NCI-H510A (cell line): ENCODE measurements at regions not wholly inside any gene's neighbourhood (a gene's known extent, or its start where the extent isn't known, plus 50 kb on each side); places are given as distances from the start of the nearest gene placed in this dataset.
"Not testable (repeated sequence)": the region's sequence is repeated elsewhere in the genome, so short reads cannot be mapped to it uniquely, and the experiment has no call there.

Experiments used
- DNase-seq: peaks from one replicate; lab custom pipeline; 2025; lab: John Stamatoyannopoulos, UW

- DNase-seq: no peak
Measured at GRCh38 chr4:33628296-33628695, 2616.0 kb downstream of the ARAP2 start.

GRCh38 chr4:33649015-33649414 lies 2595.3 kb downstream of the ARAP2 start:
- DNase-seq: no peak

- no peak for DNase-seq
Measured at GRCh38 chr4:33649471-33649870, 2594.8 kb downstream of the ARAP2 start.

GRCh38 chr4:33650036-33650435 lies 2594.3 kb downstream of the ARAP2 start:
- no peak for DNase-seq

GRCh38 chr4:33658971-33659370 lies 2585.3 kb downstream of the ARAP2 start:
- no peak for DNase-seq

GRCh38 chr4:33661636-33662035 lies 2582.7 kb downstream of the ARAP2 start:
- DNase-seq: no peak

- DNase-seq: no peak
Measured at GRCh38 chr4:33685939-33686338, 2558.4 kb downstream of the ARAP2 start.

GRCh38 chr4:33696041-33696440 lies 2548.3 kb downstream of the ARAP2 start:
- no peak for DNase-seq

- no peak for DNase-seq
Measured at GRCh38 chr4:33696586-33696985, 2547.7 kb downstream of the ARAP2 start.

GRCh38 chr4:33709247-33709646 lies 2535.1 kb downstream of the ARAP2 start:
- no peak for DNase-seq

- no peak for DNase-seq
Measured at GRCh38 chr4:33711826-33712225, 2532.5 kb downstream of the ARAP2 start.

GRCh38 chr4:33714971-33715370 lies 2529.3 kb downstream of the ARAP2 start:
- DNase-seq: no peak

GRCh38 chr4:33715841-33716395 lies 2528.4 kb downstream of the ARAP2 start:
- DNase-seq: no peak

GRCh38 chr4:33722254-33722653 lies 2522.1 kb downstream of the ARAP2 start:
- no peak for DNase-seq

- no peak for DNase-seq
Measured at GRCh38 chr4:33722800-33723516, 2521.4 kb downstream of the ARAP2 start.

- DNase-seq: no peak
Measured at GRCh38 chr4:33724685-33725084, 2519.6 kb downstream of the ARAP2 start.

GRCh38 chr4:33725861-33726260 lies 2518.5 kb downstream of the ARAP2 start:
- DNase-seq: no peak

GRCh38 chr4:33737726-33738125 lies 2506.6 kb downstream of the ARAP2 start:
- DNase-seq: no peak

- no peak for DNase-seq
Measured at GRCh38 chr4:33739884-33740632, 2504.3 kb downstream of the ARAP2 start.

GRCh38 chr4:33740871-33741270 lies 2503.4 kb downstream of the ARAP2 start:
- not testable (repeated sequence) for DNase-seq

- no peak for DNase-seq
Measured at GRCh38 chr4:33746979-33747378, 2497.3 kb downstream of the ARAP2 start.

GRCh38 chr4:33751050-33751449 lies 2493.3 kb downstream of the ARAP2 start:
- no peak for DNase-seq

GRCh38 chr4:33772582-33772981 lies 2471.7 kb downstream of the ARAP2 start:
- no peak for DNase-seq
